Caco-2 (cell line): ENCODE measurements at regions not wholly inside any gene's neighbourhood (a gene's known extent, or its start where the extent isn't known, plus 50 kb on each side); places are given as distances from the start of the nearest gene placed in this dataset.

Experiments used
- BruUV-seq: library from RNA; stranded (reverse); fragments of 400-500 nt; replicated peaks from 2 replicates; lab custom pipeline; 2021; lab: Mats Ljungman, UMichigan
- CTCF ChIA-PET: fragments of 300-600 bp; sonication (Branson Sonifier 250); formaldehyde crosslinking; loops from one replicate; lab custom pipeline; 2022; ENCODE audit warnings: antibody characterized with exemption; lab: Charles Lee
- POLR2A ChIA-PET: fragments of 300-600 bp; sonication (Branson Sonifier 250); formaldehyde crosslinking; loops from one replicate; lab custom pipeline; 2022; ENCODE audit warnings: antibody characterized with exemption; lab: Charles Lee
- DNase-seq, 2 experiments: peaks; one replicate each; pipeline versions ENCODE4 v3.0.0 to v3.0.0-alpha.2; 2020 to 2022
- H3K27me3 ChIP-seq: replicated peaks from 2 replicates; pipeline ENCODE4 v1.6.0; 2011; ENCODE audit warnings: low read length; ENCODE audit not compliant: control insufficient read depth, insufficient read depth
- H3K36me3 ChIP-seq: 2 replicates; pipeline ENCODE4 v1.5.1; 2011; ENCODE audit warnings: low read length; ENCODE audit not compliant: control insufficient read depth, insufficient read depth
- H3K4me1 ChIP-seq: fragments of 250-450 bp; sonication (Bioruptor Pico); 2 replicates; pipeline ENCODE4 v1.5.1; 2020; ENCODE audit warnings: mild to moderate bottlenecking
- H3K4me3 ChIP-seq: 2 replicates; pipeline ENCODE4 v1.5.1; 2011; ENCODE audit warnings: low read depth, mild to moderate bottlenecking, control low read depth, low read length
- H3K9me3 ChIP-seq: fragments of 250-450 bp; sonication (Bioruptor Pico); 2 replicates; pipeline ENCODE4 v1.5.1; 2020; ENCODE audit warnings: mild to moderate bottlenecking, moderate library complexity
- H3K27ac Mint-ChIP-seq: one replicate; pipeline ENCODE4 v1.8.0; 2022; ENCODE audit warnings: mixed read lengths; ENCODE audit not compliant: unreplicated experiment
- H3K27me3 Mint-ChIP-seq: one replicate; pipeline ENCODE4 v1.8.0; 2022; ENCODE audit warnings: mixed read lengths; ENCODE audit not compliant: insufficient read depth, unreplicated experiment
- H3K36me3 Mint-ChIP-seq: one replicate; pipeline ENCODE4 v1.8.0; 2022; ENCODE audit warnings: mild to moderate bottlenecking, mixed read lengths; ENCODE audit not compliant: insufficient read depth, unreplicated experiment
- H3K4me1 Mint-ChIP-seq: one replicate; pipeline ENCODE4 v1.8.0; 2022; ENCODE audit warnings: low read depth, mixed read lengths; ENCODE audit not compliant: unreplicated experiment
- H3K4me3 Mint-ChIP-seq: one replicate; pipeline ENCODE4 v1.8.0; 2022; ENCODE audit warnings: mild to moderate bottlenecking, moderate library complexity, mixed read lengths; ENCODE audit not compliant: unreplicated experiment
- H3K9me3 Mint-ChIP-seq: one replicate; pipeline ENCODE4 v1.8.0; 2022; ENCODE audit warnings: mixed read lengths; ENCODE audit not compliant: unreplicated experiment
- intact Hi-C: fragments of 100-400 bp; cut with micrococcal nuclease; formaldehyde crosslinking; loops from one replicate; pipeline ENCODE4 v1.10.0; 2022; ENCODE audit not compliant: unreplicated experiment
- TF ChIP-seq, protein P1 (sequence below), 2 experiments: fragments of 200-600 bp in 1 of 2; IDR thresholded peaks; 1 replicate in 1 of 2; 2 replicates in 1 of 2; pipeline versions ENCODE4 v1.5.1 to v1.8.0; 2011 to 2022; ENCODE audit warnings: antibody characterized with exemption in 1 of 2, control low read depth in 1 of 2, inconsistent platforms in 1 of 2, low read depth in 1 of 2, low read length in 1 of 2, mild to moderate bottlenecking in 1 of 2, moderate library complexity in 1 of 2; ENCODE audit not compliant: insufficient read depth in 1 of 2, severe bottlenecking in 1 of 2, unreplicated experiment in 1 of 2

DNA sequence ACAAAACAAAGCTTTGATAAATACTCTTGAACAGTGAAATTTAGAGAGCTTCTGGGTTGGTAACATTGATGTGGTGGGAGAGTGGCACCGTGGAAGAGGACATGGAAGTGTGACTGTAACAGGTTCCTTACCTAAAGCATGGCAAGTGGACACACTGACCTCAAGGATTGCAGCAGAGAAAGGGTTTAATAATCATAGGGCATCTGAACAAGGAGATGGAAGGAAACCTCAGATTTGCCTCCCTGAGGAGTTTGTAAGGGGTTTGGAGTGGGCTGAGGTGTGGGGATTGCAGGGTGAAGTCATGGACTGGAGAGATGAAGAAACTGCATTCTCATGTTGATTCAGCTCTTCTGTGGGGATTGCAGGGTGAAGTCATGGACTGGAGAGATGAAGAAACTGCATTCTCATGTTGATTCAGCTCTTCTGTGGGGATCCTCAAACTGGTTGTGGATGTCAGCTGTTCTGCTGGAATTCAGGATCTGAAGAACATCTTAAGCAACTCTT, 83.8 kb upstream of the TLK1 start:
- peaks cover 22% of the 10 kb centered on the region for H3K9me3 Mint-ChIP-seq
- H3K9me3 ChIP-seq = peaks cover 13% of the 10 kb centered on the region; the same call in 1 of the 2 replicates
- ChIA-PET POLR2A (no interaction called here), CTCF (no interaction called here)
- H3K36me3 ChIP-seq = no peaks in the 10 kb centered on the region
- no peak overlapping the region for H3K4me3 Mint-ChIP-seq
- no peak overlapping the region for H3K4me3 ChIP-seq
- H3K27me3 ChIP-seq = no peaks in the 10 kb centered on the region
- no peak for DNase-seq
- H3K27me3 Mint-ChIP-seq = no peaks in the 10 kb centered on the region
- H3K4me1 ChIP-seq = no peaks in the 10 kb centered on the region
- no peaks in the 10 kb centered on the region for H3K36me3 Mint-ChIP-seq
- intact Hi-C loops = loop anchor here (10.0 kb wide), 1 partner anchor 270 kb away; no protein-coding TSS in a partner anchor
- no peak overlapping the region for H3K27ac Mint-ChIP-seq
- TF ChIP-seq, protein P1, sequence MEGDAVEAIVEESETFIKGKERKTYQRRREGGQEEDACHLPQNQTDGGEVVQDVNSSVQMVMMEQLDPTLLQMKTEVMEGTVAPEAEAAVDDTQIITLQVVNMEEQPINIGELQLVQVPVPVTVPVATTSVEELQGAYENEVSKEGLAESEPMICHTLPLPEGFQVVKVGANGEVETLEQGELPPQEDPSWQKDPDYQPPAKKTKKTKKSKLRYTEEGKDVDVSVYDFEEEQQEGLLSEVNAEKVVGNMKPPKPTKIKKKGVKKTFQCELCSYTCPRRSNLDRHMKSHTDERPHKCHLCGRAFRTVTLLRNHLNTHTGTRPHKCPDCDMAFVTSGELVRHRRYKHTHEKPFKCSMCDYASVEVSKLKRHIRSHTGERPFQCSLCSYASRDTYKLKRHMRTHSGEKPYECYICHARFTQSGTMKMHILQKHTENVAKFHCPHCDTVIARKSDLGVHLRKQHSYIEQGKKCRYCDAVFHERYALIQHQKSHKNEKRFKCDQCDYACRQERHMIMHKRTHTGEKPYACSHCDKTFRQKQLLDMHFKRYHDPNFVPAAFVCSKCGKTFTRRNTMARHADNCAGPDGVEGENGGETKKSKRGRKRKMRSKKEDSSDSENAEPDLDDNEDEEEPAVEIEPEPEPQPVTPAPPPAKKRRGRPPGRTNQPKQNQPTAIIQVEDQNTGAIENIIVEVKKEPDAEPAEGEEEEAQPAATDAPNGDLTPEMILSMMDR (IDR thresholded peaks at IDR 0.05; ENCODE audit: insufficient read depth in 1 of 2, low read depth in 1 of 2, low read length in 1 of 2, severe bottlenecking in 1 of 2, unreplicated experiment in 1 of 2) = no peak
- peaks cover 6% of the 10 kb centered on the region for H3K4me1 Mint-ChIP-seq
- no TSS peak for BruUV-seq

DNA sequence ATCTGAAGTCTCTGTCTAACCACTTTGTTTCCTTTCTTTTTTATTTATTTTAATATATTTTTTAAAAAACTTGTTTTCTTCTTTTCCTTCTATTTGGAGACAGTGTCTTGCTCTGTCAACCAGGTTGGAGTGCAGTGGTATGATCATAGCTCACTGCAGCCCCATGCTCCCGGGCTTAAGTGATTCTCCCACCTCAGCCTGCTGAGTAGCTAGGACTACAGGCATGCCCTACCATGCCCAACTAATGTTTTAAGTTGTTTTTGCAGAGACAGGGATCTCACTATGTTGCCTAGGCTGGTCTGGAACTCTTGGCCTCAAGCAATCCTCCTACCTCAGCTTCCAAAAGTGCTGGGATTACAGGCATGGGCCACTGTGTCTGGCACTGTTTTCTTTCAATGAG, 81.1 kb upstream of the TLK1 start:
- TF ChIP-seq, protein P1 (IDR thresholded peaks at IDR 0.05; ENCODE audit: insufficient read depth in 1 of 2, low read depth in 1 of 2, low read length in 1 of 2, severe bottlenecking in 1 of 2, unreplicated experiment in 1 of 2) = no peak
- Histone ChIP-seq H3K4me3 (no peak overlapping the region), H3K36me3 (no peaks in the 10 kb centered on the region), H3K4me1 (no peaks in the 10 kb centered on the region), H3K9me3 (peaks cover 11% of the 10 kb centered on the region; the same call in 1 of the 2 replicates), H3K27me3 (no peaks in the 10 kb centered on the region)
- H3K4me3 Mint-ChIP-seq = no peak overlapping the region
- no peaks in the 10 kb centered on the region for H3K27me3 Mint-ChIP-seq
- POLR2A ChIA-PET = no interaction called here
- H3K27ac Mint-ChIP-seq = no peak overlapping the region
- intact Hi-C loops = loop anchor here (10.0 kb wide), 1 partner anchor 267 kb away; no protein-coding TSS in a partner anchor
- H3K36me3 Mint-ChIP-seq = no peaks in the 10 kb centered on the region
- H3K9me3 Mint-ChIP-seq = peaks cover 22% of the 10 kb centered on the region
- peaks cover 6% of the 10 kb centered on the region for H3K4me1 Mint-ChIP-seq
- DNase-seq = no peak
- BruUV-seq = no TSS peak
- CTCF ChIA-PET = no interaction called here

- ChIA-PET CTCF (no interaction called here), POLR2A (no interaction called here)
- H3K4me3 ChIP-seq = no peak overlapping the region
- Mint-ChIP-seq H3K4me1 (no peaks in the 10 kb centered on the region), H3K4me3 (no peak overlapping the region), H3K27ac (no peak overlapping the region), H3K27me3 (no peaks in the 10 kb centered on the region), H3K9me3 (peaks cover under 1% of the 10 kb centered on the region), H3K36me3 (no peaks in the 10 kb centered on the region)
- intact Hi-C loops = no loop called here
- no TSS peak for BruUV-seq
- no peaks in the 10 kb centered on the region for H3K27me3 ChIP-seq
- no peak for DNase-seq
- H3K36me3 ChIP-seq = no peaks in the 10 kb centered on the region
- no peaks in the 10 kb centered on the region for H3K4me1 ChIP-seq
- TF ChIP-seq, protein P1 (IDR thresholded peaks at IDR 0.05; ENCODE audit: insufficient read depth in 1 of 2, low read depth in 1 of 2, low read length in 1 of 2, severe bottlenecking in 1 of 2, unreplicated experiment in 1 of 2) = no peak
- no peaks in the 10 kb centered on the region for H3K9me3 ChIP-seq
These were observed 78.3 kb upstream of the TLK1 start for GRCh38 chr2:171238946-171239345.
